Neuronal stem cell (in vitro differentiated cells): ENCODE measurements at regions not wholly inside any gene's neighbourhood (a gene's known extent, or its start where the extent isn't known, plus 50 kb on each side); places are given as distances from the start of the nearest gene placed in this dataset.

ENCODE experiments used
- DNase-seq: peaks from one replicate; pipeline ENCODE4 v3.0.0-alpha.2; 2013; ENCODE audit warnings: low spot score
- H2AFZ ChIP-seq: one replicate; pipeline ENCODE4 v1.6.1; 2013; ENCODE audit warnings: mild to moderate bottlenecking, low read length, inconsistent platforms
- H2AK5ac ChIP-seq: 2 replicates; pipeline ENCODE4 v1.6.1; 2013; ENCODE audit warnings: low read depth, mild to moderate bottlenecking, inconsistent platforms, low read length, moderate library complexity, mixed read lengths
- H2BK120ac ChIP-seq: 2 replicates; pipeline ENCODE4 v1.6.1; 2013; ENCODE audit warnings: low read depth, mild to moderate bottlenecking, inconsistent platforms, low read length, moderate library complexity, mixed read lengths
- H2BK12ac ChIP-seq: one replicate; pipeline ENCODE4 v1.6.1; 2013; ENCODE audit warnings: low read length, inconsistent platforms
- H2BK15ac ChIP-seq: 2 replicates; pipeline ENCODE4 v1.6.1; 2013; ENCODE audit warnings: mild to moderate bottlenecking, low read length, inconsistent platforms, mixed read lengths
- H2BK5ac ChIP-seq: one replicate; pipeline ENCODE4 v1.6.1; 2013; ENCODE audit warnings: inconsistent platforms, mild to moderate bottlenecking, low read length, moderate library complexity
- H3K14ac ChIP-seq: one replicate; pipeline ENCODE4 v1.6.1; 2013; ENCODE audit warnings: low read length, inconsistent platforms
- H3K18ac ChIP-seq: 2 replicates; pipeline ENCODE4 v1.6.1; 2013; ENCODE audit warnings: low read length, inconsistent platforms
- H3K23ac ChIP-seq: 2 replicates; pipeline ENCODE4 v1.6.1; 2013; ENCODE audit warnings: low read depth, mild to moderate bottlenecking, mixed read lengths, low read length, inconsistent platforms; ENCODE audit not compliant: poor library complexity
- H3K27ac ChIP-seq: replicated peaks from 3 replicates; pipeline ENCODE4 v1.5.1; 2013; ENCODE audit warnings: low read length, inconsistent platforms
- H3K27me3 ChIP-seq, 3 experiments: 2 replicates each; pipeline ENCODE4 v1.6.1; 2013; ENCODE audit warnings: low read length in 3 of 3, mild to moderate bottlenecking in 2 of 3, inconsistent platforms in 1 of 3, low read depth in 1 of 3, mixed read lengths in 1 of 3, moderate library complexity in 1 of 3; ENCODE audit not compliant: control insufficient read depth in 3 of 3, insufficient read depth in 3 of 3
- H3K36me3 ChIP-seq, 2 donors: replicated peaks in 1 of 2; 2 replicates each; pipeline ENCODE4 v1.6.1; 2013; ENCODE audit warnings: low read length in 2 of 2; ENCODE audit not compliant: control insufficient read depth in 2 of 2, insufficient read depth in 2 of 2
- H3K4ac ChIP-seq: 2 replicates; pipeline ENCODE4 v1.6.1; 2013; ENCODE audit warnings: inconsistent platforms, mild to moderate bottlenecking, low read length, moderate library complexity
- H3K4me1 ChIP-seq, 2 donors: 1 replicate in 1 of 2; 2 replicates in 1 of 2; pipeline ENCODE4 v1.6.1; 2013; ENCODE audit warnings: low read length in 2 of 2, low read depth in 1 of 2; ENCODE audit not compliant: control insufficient read depth in 2 of 2, insufficient read depth in 1 of 2
- H3K4me2 ChIP-seq: one replicate; pipeline ENCODE4 v1.6.1; 2013; ENCODE audit warnings: mild to moderate bottlenecking, low read length, inconsistent platforms; ENCODE audit not compliant: insufficient read depth, poor library complexity, severe bottlenecking
- H3K4me3 ChIP-seq, 2 donors: 2 replicates each; pipeline ENCODE4 v1.5.1; 2013; ENCODE audit warnings: low read length in 2 of 2, mild to moderate bottlenecking in 2 of 2, inconsistent platforms in 1 of 2, moderate library complexity in 1 of 2
- H3K79me1 ChIP-seq: one replicate; pipeline ENCODE4 v1.6.1; 2013; ENCODE audit warnings: low read depth, mild to moderate bottlenecking, inconsistent platforms, low read length, moderate library complexity
- H3K9ac ChIP-seq: one replicate; pipeline ENCODE4 v1.6.1; 2013; ENCODE audit warnings: mild to moderate bottlenecking, low read depth, low read length, inconsistent platforms; ENCODE audit not compliant: poor library complexity
- H3K9me3 ChIP-seq, 2 donors: replicated peaks in 1 of 2; 2 replicates each; pipeline versions ENCODE3 to v1.6.1; 2013; ENCODE audit warnings: low read length in 2 of 2, mild to moderate bottlenecking in 2 of 2, inconsistent platforms in 1 of 2, low read depth in 1 of 2, mixed read lengths in 1 of 2, moderate library complexity in 1 of 2; ENCODE audit not compliant: control insufficient read depth in 2 of 2, insufficient read depth in 1 of 2
- H4K8ac ChIP-seq: one replicate; pipeline ENCODE4 v1.6.1; 2013; ENCODE audit warnings: low read depth, mild to moderate bottlenecking, inconsistent platforms, low read length, moderate library complexity
- H4K91ac ChIP-seq: one replicate; pipeline ENCODE4 v1.6.1; 2013; ENCODE audit warnings: low read length, low read depth, mild to moderate bottlenecking, inconsistent platforms; ENCODE audit not compliant: poor library complexity
- WGBS, 2 donors: extraction: QIAGEN DNeasy Blood & Tissue Kit; methylation state at CpG; one replicate each; pipeline ENCODE4 v1.1.7; 2013; ENCODE audit warnings: missing lambda C conversion rate in 2 of 2, mixed read lengths in 1 of 2; ENCODE audit not compliant: insufficient read length in 2 of 2, insufficient replicate concordance in 1 of 2; ENCODE audit errors: extremely low coverage in 2 of 2; 5-methylcytosine and 5-hydroxymethylcytosine counted together

DNA sequence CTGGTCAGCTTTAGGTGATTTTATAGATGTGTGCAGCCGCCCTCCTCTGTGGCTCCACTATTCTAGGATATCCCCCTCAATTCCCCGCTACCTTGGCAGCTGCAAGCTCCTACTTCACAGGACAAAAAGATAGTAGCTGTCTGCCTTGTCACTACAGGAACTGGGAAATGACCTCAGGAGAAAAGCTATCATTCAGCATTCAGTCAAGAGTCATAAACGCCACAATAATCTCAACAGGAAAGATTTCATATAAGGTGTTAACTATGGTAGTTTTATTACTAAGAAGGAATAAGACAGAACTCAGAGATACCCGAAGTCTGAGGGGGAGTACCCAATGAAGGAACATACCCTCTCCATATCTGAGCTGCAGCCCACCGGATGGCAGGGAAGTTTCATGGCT lies 63.9 kb downstream of the CRPPA start:
- H2BK120ac ChIP-seq, result no peak overlapping the region
- H3K4ac ChIP-seq, result no peak overlapping the region
- peak overlapping the region; percentile 60 for H3K18ac ChIP-seq
- H3K4me3 ChIP-seq, result no peak overlapping the region
- DNase-seq, result no peak
- H2AK5ac ChIP-seq, result peak overlapping the region; percentile 26
- H3K27ac ChIP-seq, result no peak overlapping the region
- no peak overlapping the region for H4K91ac ChIP-seq
- WGBS, 2 donors, result no CpG with 5 or more reads among the region's 5 CpGs
- H3K23ac ChIP-seq, result no peak overlapping the region
- H3K4me1 ChIP-seq, result no peaks in the 10 kb centered on the region
- H3K14ac ChIP-seq, result no peak overlapping the region
- H3K9ac ChIP-seq, result no peak overlapping the region
- H3K79me1 ChIP-seq, result no peaks in the 10 kb centered on the region
- no peak overlapping the region for H2BK12ac ChIP-seq
- H2BK5ac ChIP-seq, result no peak overlapping the region
- H2AFZ ChIP-seq, result no peak overlapping the region
- no peak overlapping the region for H3K4me2 ChIP-seq
- H4K8ac ChIP-seq, result peak overlapping the region; percentile 5
- H2BK15ac ChIP-seq, result no peak overlapping the region
- no peaks in the 10 kb centered on the region for H3K36me3 ChIP-seq
- no peaks in the 10 kb centered on the region for H3K9me3 ChIP-seq
- H3K27me3 ChIP-seq, result no peaks in the 10 kb centered on the region

DNA sequence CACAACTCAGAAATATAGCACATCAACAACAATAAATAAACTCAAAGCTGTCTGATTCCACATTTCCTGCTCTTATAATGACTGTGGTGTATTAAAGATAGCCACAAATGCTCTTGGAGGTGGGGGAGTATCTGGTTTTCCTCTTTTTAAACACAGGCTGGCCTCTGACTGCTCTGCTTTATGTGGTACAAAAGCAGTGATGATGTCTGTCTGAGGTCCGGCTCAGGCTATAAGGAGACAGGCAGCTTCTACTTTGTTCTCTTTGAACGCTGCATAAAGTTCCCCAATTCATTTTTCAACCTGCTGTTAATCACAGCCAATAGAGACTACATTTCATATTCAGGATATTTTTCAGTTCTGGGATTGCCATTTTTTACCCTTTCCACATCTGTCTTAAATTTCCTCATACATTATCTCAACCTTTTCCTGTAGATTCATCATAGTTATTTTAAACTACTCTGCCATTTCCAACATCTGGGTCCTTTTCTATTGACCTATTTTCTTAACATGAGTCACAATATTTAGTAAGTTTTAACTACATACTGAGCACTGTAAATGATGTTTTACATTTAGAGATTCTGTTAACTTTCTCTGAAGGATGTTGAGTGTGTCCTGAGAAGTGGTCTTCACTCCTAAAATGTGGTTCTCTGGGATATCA lies 64.9 kb downstream of the CRPPA start:
- Histone ChIP-seq H2BK12ac (no peak overlapping the region), H3K9ac (no peak overlapping the region), H3K23ac (no peak overlapping the region), H3K36me3 (no peaks in the 10 kb centered on the region), H4K8ac (no peak overlapping the region), H3K4me1 (no peaks in the 10 kb centered on the region), H3K4me2 (no peak overlapping the region), H3K27me3 (no peaks in the 10 kb centered on the region), H3K9me3 (no peaks in the 10 kb centered on the region), H3K4me3 (no peak overlapping the region), H3K4ac (no peak overlapping the region), H2BK15ac (no peak overlapping the region), H2AFZ (no peak overlapping the region), H2BK5ac (no peak overlapping the region), H2AK5ac (no peak overlapping the region), H3K79me1 (no peaks in the 10 kb centered on the region), H3K14ac (no peak overlapping the region), H3K18ac (no peak overlapping the region), H2BK120ac (no peak overlapping the region), H4K91ac (no peak overlapping the region), H3K27ac (no peak overlapping the region)
- WGBS, 2 donors, result no CpG with 5 or more reads among the region's 2 CpGs
- no peak for DNase-seq

GRCh38 chr7:16354573-16354972 lies 66.8 kb downstream of the CRPPA start:
- Histone ChIP-seq H4K8ac (no peak overlapping the region), H2AFZ (no peak overlapping the region), H2BK12ac (no peak overlapping the region), H3K36me3 (no peaks in the 10 kb centered on the region), H3K4me3 (no peak overlapping the region), H3K18ac (no peak overlapping the region), H3K9me3 (no peaks in the 10 kb centered on the region), H3K79me1 (no peaks in the 10 kb centered on the region), H3K23ac (no peak overlapping the region), H2BK120ac (no peak overlapping the region), H3K4ac (no peak overlapping the region), H3K4me2 (no peak overlapping the region), H3K14ac (no peak overlapping the region), H3K27me3 (no peaks in the 10 kb centered on the region), H3K9ac (no peak overlapping the region), H2AK5ac (no peak overlapping the region), H4K91ac (no peak overlapping the region), H2BK15ac (no peak overlapping the region), H3K27ac (no peak overlapping the region), H3K4me1 (no peaks in the 10 kb centered on the region), H2BK5ac (no peak overlapping the region)
- no CpG with 5 or more reads among the region's 1 CpG for WGBS, 2 donors
- DNase-seq, result no peak

- no peaks in the 10 kb centered on the region for H3K36me3 ChIP-seq
- no CpG with 5 or more reads among the region's 4 CpGs for WGBS, 2 donors
Observed at GRCh38 chr7:16353226-16353625, 68.1 kb downstream of the CRPPA start.

More at GRCh38 chr7:16353226-16353625, 68.1 kb downstream of the CRPPA start:
- no peak overlapping the region for H3K18ac ChIP-seq
- H3K23ac ChIP-seq, result no peak overlapping the region
- no peak overlapping the region for H4K91ac ChIP-seq
- H3K27me3 ChIP-seq, result no peaks in the 10 kb centered on the region
- no peak overlapping the region for H3K4me3 ChIP-seq
- no peak overlapping the region for H3K14ac ChIP-seq
- H3K79me1 ChIP-seq, result no peaks in the 10 kb centered on the region
- H2BK15ac ChIP-seq, result no peak overlapping the region
- H3K9ac ChIP-seq, result no peak overlapping the region
- no peak overlapping the region for H4K8ac ChIP-seq
- no peak for DNase-seq
- no peak overlapping the region for H2BK5ac ChIP-seq
- no peak overlapping the region for H3K27ac ChIP-seq
- no peak overlapping the region for H2AFZ ChIP-seq
- peaks cover 0 to 6% of the 10 kb centered on the region in 2 donors for H3K4me1 ChIP-seq
- H3K9me3 ChIP-seq, result no peaks in the 10 kb centered on the region
- H3K4me2 ChIP-seq, result no peak overlapping the region
- no peak overlapping the region for H2AK5ac ChIP-seq
- H2BK120ac ChIP-seq, result no peak overlapping the region
- H2BK12ac ChIP-seq, result no peak overlapping the region
- H3K4ac ChIP-seq, result no peak overlapping the region
